VCaP (cell line): ENCODE measurements at regions not wholly inside any gene's neighbourhood (a gene's known extent, or its start where the extent isn't known, plus 50 kb on each side); places are given as distances from the start of the nearest gene placed in this dataset.

Experiments
- H3K27ac ChIP-seq: fragments of 450-650 bp; 2 replicates; pipeline ENCODE4 v1.5.1; 2017
- CTCF ChIP-seq: fragments of 450-650 bp; conservative IDR thresholded peaks from 2 replicates; pipeline ENCODE4 v1.5.1; 2017; ENCODE audit warnings: mild to moderate bottlenecking, moderate library complexity

- H3K27ac ChIP-seq: no peak overlapping the region
- TF ChIP-seq CTCF: no peak
These were observed 127.4 kb upstream of the TRIM2 start for GRCh38 chr4:153076861-153077260.

GRCh38 chr4:153079857-153080391 is 124.3 kb upstream of the TRIM2 start:
- TF ChIP-seq CTCF: no peak
- H3K27ac ChIP-seq: no peak overlapping the region

- TF ChIP-seq CTCF: no peak
- H3K27ac ChIP-seq: no peak overlapping the region
These were observed 123.2 kb upstream of the TRIM2 start for GRCh38 chr4:153081006-153081580.

GRCh38 chr4:153081693-153082092 is 122.5 kb upstream of the TRIM2 start:
- no peak for TF ChIP-seq CTCF
- no peak overlapping the region for H3K27ac ChIP-seq

GRCh38 chr4:153082322-153083301 is 121.6 kb upstream of the TRIM2 start:
- no peak for TF ChIP-seq CTCF
- H3K27ac ChIP-seq: peak overlapping the region; percentile 62

- peak; percentile 75 for TF ChIP-seq CTCF
- peak overlapping the region; percentile 62 for H3K27ac ChIP-seq
These were observed 120.7 kb upstream of the TRIM2 start for GRCh38 chr4:153083447-153083947.
